22Rv1 (cell line): ENCODE measurements at regions not wholly inside any gene's neighbourhood (a gene's known extent, or its start where the extent isn't known, plus 50 kb on each side); places are given as distances from the start of the nearest gene placed in this dataset.

ENCODE experiments used
- CTCF ChIP-seq: fragments of 450-650 bp; IDR thresholded peaks from 2 replicates; pipeline ENCODE4 v1.5.1; 2017; ENCODE audit warnings: mild to moderate bottlenecking
- ZFX ChIP-seq: fragments of 450-650 bp; IDR thresholded peaks from 2 replicates; pipeline ENCODE4 v1.6.1; 2017; ENCODE audit warnings: antibody characterized with exemption, borderline replicate concordance

- TF ChIP-seq CTCF: no peak
- no peak for TF ChIP-seq ZFX
These were observed 393.6 kb upstream of the CELF2 start for GRCh38 chr10:10623958-10624566.
